ENCODE measurements at regions not wholly inside any gene's neighbourhood (a gene's known extent, or its start where the extent isn't known, plus 50 kb on each side); places are given as distances from the start of the nearest gene placed in this dataset.

GRCh38 chr1:232550007-232550406 is 79.9 kb downstream of the SIPA1L2 start:
- TF ChIP-seq SUZ12 (IDR thresholded peaks at IDR 0.05; ENCODE audit: extremely low read depth, insufficient read depth, insufficient read length) (no peak), ZNF274 (IDR thresholded peaks at IDR 0.05; ENCODE audit: low read depth, low read length) (no peak), YY1 (IDR thresholded peaks at IDR 0.05; ENCODE audit: insufficient read depth, insufficient read length) (no peak)
